Epidermal melanocyte (primary cell): ENCODE measurements at regions not wholly inside any gene's neighbourhood (a gene's known extent, or its start where the extent isn't known, plus 50 kb on each side); places are given as distances from the start of the nearest gene placed in this dataset.
"Not testable (repeated sequence)": the region's sequence is repeated elsewhere in the genome, so short reads cannot be mapped to it uniquely, and the experiment has no call there.

ENCODE experiments used
- DNase-seq: peaks from one replicate; pipeline ENCODE4 v3.0.0; 2011; ENCODE audit warnings: low spot score; ENCODE audit not compliant: insufficient read length

DNA sequence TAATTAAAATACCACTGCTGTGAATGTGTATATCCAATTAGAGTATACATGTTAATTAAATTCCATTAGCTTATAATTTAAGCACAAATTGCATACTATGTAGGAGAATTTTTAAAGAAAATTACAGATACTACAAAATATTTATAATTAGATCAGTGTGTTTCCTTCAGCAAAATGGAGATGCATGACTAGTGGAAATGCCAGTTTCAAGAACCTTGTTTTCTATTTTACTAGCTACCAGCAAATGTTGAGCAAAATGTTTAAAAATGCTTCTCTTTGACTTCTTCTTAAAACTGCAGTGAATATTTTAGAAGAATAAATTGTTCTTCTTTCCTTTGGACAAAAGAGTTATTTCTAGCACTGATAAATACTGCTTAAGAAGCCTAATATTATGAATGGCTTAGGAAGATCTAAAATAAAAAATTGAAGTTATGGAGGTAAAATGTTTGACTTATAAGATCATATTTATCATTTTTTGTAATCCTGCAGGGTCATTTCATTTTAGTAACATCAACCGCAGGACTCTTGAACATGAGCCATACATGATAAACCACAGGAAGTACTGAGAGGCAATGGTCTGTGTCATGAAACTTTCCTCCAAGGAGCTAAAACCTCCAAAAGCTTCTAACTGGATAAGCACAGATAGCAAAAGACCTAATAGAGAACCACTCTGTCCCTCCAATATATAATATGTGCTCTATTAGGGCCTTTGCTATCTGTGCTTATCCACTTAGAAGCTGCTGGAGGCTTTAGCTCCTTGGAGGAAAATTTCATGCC, 1066.0 kb upstream of the CELF2 start:
- no peak for DNase-seq

DNA sequence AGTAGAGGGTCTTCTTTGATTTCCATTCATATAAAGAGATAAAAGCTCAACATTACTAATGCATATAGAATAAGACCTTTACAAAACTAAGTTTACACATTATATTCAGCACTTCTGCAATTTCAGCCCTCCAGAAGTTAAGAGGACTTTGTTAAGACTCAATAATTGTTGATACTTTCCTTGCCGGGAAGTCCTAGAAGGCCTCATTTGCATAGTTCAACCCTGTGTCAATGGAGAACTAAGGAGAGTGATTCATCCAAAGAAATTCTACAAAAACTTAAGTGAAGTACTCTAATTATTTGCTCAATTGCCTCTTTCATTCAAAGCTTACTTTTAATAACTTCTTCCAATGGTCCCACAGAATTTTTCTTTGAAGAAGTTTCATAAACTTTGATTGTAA, 1060.3 kb upstream of the CELF2 start:
- DNase-seq = no peak

DNA sequence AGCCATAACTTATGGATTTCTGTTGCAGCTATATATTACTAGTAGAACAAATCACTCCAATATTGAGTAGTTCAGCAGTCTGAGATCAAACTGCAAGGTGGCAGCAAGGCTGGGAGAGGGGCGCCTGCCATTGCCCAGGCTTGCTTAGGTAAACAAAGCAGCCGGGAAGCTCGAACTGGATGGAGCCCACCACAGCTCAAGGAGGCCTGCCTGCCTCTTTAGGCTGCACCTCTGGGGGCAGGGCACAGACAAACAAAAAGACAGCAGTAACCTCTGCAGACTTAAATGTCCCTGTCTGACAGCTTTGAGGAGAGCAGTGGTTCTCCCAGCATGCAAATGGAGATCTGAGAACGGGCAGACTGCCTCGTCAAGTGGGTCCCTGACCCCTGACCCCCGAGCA, 1059.8 kb upstream of the CELF2 start:
- DNase-seq = not testable (repeated sequence)

DNA sequence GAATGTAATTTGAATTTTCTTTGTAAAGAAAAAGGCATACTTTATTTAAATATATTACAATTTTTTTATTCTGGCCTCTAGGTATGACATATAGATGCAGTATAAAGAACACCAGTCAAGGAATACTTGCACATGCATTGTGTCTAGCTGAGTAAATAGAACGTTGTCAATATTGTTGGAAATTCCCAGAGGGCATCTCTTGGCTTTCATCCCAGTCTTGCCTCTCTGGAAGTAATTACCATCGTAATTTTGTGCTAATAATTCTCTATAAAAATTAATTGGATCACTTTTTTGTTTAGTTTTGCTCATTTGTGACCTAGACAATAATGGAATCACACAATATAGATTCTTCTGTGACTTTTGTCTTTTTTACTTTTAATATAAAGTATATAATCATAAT, 1052.3 kb upstream of the CELF2 start:
- DNase-seq = no peak

DNA sequence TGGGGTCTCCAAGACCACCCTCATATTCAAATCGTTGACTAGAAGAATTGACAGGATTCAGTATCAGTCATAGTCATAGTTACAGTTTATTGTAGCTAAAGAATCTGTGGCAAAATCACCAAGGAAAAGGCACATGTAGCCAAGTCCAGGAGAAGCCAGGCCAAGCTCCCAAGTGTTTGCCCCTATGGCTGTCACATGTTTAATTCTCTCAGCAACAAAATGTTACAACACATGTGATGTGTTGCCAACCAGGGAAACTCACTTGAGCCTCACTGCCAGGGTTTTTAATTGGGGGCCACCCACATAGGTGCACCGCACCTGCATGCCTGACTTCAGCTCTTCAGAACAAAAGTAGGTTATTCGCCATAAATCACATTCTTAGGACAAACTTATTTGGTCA, 1030.9 kb upstream of the CELF2 start:
- no peak for DNase-seq

DNA sequence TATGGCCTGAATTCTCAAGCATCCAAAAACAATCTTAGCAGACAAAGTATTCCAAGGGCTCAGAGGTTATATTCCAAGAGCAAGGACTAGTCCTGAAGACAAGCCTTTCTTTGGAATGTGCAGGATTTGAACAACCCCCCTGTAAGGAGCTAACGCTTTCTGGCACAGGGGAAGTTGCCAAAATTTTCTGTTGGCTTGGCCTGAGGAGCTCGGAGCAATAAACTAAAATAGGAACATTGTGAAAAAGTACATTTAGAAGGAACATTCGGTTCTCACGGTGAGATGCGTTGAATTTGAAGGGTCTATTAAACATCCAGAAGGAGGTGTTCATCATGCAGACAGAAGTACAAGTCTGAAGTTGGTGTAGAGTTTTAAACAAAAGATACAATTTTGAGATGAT, 1030.5 kb upstream of the CELF2 start:
- DNase-seq = no peak

DNA sequence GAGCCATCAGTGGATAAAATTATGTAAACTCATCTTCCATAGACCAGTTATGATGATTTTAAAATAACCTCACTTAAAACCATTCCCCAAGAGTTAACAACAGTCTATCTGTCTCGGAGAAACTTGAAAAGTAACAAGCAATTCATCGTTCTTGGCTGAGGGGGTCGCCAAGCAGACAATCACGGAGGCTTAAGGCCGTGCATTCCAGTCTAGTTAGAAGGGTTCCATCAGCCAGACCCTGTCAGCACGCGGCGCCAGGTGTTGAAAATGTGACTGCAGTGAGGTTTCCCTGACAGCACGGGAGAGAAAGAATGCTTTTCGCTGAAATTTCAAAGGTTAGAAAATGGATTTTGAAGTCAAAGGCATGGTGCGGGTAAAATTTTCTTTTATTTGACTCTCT, 1025.0 kb upstream of the CELF2 start:
- DNase-seq = no peak

DNA sequence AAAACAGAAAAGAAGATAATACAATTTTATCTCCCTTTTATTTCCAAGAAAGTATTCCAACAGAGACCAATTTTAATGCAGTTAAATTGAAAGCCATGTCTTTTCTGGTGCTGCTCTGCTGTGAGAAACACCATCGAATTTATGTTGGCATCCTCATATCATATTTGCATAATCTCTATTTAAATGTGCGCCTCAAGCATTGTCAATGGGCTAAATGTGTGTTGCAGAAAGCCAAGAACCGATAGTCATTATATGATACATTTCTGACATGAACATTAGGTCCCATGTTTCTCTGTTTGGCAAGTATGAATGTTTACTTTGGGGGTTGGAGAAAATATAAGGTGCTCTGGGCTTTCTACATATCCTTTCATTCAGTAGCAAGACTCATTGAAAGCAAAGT, 1023.5 kb upstream of the CELF2 start:
- DNase-seq = no peak

DNA sequence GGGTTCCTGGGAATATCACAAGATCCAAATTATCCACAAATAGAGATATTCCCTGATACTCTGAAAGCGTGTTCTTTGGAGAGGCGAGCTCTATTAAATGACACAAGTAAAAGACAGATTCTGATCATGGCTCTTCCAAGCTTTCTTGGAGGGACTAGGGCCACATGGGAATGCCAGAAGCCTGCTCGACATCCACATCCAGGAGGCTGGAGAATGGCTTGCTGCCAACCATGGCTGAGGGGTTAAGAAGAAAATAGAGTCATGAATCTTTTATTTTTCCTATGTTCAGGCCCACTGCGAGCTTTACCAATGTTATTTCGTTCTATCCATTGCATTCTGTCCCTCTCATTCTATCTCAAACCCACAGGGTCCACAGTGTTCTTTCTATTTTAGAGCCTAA, 1018.0 kb upstream of the CELF2 start:
- no peak for DNase-seq

DNA sequence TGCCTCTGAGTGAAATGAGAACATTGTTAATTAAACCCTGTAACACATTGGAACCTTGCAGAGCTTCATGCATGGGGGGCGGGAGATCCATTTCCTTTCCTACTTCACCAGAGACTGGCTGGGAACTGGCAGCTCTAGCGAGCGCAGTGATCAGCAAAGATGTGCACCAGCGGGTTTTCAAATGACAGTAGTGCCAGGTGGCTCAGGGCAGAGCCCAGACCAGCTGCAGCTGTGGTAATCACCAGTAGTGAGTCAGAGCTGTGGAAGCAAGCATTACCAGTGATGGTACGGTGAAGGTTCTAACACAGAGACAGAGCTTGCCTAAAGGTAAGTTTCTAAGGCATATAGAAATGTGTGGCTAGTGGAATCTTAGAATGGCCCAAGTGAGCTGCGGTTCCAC, 1009.7 kb upstream of the CELF2 start:
- DNase-seq = no peak

DNA sequence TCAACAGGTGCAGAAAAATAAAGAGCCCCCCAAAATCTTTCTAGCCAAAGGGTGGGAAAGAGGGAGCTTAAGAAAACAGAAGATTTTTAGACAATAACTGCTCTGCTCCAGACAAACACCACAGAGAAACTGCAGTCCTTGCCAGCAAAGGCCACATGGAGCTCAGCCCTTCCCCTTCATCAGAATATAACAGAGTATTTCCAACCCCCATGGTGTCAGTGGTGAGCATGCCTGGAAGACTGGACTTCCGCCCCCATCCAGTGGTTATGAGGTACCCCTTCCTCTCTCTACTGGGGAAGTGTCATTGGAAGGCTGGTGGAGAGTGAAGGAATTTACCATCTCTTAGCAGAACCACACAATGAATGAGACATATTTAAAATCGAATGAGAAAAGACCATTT, 1007.3 kb upstream of the CELF2 start:
- DNase-seq = no peak

DNA sequence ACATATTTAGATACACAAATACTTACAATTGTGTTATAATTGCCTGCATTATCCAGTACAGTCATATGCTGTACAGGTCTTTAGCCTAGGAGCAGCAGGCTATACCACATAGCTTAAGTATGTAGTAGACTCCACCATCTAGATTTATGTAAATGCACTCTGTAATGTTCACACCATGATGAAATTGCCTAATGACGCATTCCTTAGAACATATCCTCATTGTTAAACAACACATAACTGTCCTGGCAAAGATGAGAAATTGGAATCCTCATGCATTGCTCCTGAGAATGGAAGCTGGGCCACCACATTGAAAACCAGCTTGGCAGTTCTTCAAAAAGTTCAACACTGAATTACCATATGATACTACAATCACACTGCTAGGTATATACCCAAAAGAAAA, 1002.8 kb upstream of the CELF2 start:
- DNase-seq = no peak

DNA sequence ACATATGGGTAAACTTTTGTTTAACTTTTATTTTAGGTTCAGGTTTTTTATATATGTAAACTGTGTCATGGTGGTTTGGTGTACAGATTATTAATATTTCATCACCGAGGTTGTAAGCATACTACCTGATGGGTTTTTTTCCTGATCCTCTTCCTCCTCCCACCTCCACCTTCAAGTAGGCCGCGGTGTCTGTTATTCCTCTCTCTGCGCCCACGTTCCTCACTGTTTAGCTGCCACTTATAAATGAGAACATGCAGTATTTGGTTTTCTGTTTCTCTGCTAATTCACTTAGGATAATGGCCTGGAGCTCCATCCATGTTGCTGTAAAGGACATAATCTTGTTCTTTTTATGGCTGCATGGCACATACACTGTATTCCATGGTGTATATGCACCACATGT, 1000.0 kb upstream of the CELF2 start:
- DNase-seq = no peak

DNA sequence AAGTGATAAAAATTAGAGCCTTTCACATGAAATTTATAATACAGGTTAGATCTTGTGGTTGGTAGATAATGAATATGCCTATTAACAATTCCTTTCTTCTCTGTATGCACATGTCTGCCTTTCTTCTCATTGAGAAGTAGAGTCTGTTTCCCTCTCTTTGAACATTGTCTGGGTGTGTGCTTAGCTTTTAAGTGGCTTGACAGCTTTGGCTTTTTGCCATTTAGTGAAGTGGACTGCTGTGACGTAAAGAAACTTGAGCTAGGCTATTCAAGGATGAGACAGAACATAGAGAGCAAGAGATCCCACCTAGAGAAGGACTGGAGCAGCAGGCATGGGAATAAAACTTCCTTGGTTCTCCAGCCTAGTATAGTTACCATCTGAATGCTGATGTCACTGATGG, 996.7 kb upstream of the CELF2 start:
- no peak for DNase-seq

DNA sequence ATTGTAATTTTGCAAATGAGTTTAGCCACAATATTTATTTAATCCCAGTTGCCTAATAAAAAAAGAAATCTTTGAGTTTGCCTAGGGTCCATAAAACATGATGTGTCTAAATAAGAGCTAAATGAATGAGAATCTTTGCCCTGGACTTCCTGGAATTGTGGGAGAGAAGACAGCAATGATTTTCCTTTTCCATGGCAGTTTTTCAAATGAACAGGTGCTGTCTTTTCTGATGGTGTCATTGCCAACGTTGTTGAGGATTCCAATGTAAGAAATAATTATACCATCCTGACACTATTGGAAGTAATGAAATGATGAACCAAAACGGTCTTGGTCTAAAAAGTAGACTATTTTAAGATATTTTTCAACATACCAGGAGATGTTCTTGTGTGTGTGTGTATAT, 984.7 kb upstream of the CELF2 start:
- no peak for DNase-seq

DNA sequence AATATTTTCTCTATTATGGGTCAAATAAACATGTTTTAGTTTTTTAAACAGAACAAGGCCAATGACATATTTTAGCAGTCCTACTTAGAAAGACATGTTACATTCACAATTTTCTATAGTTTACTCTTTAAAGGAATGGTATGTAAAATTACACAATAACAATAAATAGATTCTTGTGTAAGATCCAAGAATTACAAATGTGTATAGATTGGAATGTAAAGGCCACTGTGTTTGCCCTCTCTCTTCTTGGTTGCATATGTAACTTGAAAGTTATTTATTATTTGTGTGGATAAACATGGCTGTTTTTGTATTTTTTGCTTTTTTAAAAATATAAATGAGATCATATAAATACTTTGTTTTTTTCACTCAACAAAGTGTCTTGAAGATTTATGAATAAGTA, 979.3 kb upstream of the CELF2 start:
- no peak for DNase-seq

DNA sequence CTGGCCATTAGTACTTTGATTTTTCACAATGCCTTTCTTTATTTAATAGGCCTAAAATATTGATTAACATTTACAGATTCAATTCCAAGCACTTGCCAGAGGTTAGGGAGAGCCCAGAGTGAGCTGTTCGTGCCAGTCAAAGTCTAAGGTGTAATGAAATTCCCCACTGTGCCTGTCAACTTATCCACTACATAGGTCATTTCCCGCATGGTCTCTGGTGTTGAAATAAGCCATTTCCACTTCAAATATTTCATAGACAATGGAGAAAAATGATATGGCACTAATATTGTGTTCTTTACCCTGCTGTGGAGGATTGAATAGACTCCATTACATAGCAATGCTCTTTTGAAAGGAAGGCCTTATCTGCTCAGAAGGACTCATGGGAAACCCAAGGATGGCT, 978.1 kb upstream of the CELF2 start:
- no peak for DNase-seq

DNA sequence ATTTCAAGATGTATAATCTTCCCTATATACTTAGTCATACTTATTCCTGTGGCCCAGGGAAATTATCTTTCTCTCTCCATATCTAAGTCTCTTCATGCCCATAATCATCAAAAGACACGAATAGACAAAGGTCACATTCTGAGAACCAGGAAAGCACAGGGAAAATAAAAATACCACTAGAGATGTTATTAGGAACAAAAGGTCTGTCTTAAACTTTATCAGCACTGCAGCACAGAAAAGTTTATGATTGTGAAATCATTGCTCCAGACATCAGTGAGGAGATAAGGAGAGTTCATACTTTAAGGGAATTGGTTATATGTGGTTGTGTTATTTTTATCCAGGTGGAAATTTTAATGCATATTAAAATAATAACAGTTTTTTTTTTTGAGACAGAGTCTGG, 974.6 kb upstream of the CELF2 start:
- no peak for DNase-seq

DNA sequence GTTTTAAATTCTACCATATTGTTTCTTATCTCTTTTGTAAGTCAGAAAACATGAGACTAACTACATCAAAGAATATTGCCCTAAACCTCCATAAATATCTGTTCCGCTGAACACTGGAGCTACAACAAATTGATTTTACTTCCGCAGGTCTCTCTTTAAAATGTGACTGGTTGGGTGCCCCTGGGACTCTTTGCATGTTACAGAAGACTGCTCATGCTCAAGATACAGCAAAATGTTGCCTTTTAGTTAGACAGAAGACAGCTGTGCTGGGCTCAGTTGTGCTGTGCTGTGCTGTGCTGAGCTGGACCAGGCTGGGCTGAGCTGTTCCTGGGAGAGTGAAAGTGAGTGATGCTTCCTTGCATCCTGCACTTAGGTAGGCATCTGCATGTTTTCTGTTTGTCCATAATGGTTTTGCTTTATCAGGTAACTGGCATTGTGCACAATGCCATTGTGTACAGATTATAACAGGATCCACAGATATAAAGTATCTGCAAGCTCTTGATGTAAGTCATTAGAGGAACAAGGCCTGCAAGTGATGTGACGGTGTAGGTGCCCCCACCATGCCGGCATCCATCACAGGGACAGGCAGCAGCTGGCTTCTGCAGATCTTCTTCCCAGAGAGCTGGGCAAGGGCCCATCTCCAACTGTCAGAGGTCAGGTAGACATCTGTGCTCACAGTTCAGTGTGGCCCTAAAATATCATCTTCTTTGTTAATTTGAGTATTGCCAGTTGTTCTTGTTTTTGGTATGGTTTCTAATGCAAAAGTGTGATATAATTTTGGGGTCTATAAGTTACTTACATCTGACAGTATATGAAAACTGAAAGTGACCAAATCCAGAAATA, 972.5 kb upstream of the CELF2 start:
- DNase-seq = no peak

DNA sequence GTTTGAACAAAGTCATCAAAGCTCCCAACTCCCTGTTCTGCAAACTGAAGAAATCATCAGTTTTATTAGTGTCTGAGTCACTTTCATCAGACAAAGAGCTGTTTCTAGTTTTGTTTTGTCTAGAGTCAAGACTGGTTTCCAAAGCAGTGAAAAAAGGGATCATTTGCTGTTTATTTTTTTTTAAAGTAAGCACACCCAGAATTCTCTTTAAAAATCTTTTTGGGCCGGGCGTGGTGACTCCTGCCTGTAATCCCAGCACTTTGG, 972.0 kb upstream of the CELF2 start:
- no peak for DNase-seq

DNA sequence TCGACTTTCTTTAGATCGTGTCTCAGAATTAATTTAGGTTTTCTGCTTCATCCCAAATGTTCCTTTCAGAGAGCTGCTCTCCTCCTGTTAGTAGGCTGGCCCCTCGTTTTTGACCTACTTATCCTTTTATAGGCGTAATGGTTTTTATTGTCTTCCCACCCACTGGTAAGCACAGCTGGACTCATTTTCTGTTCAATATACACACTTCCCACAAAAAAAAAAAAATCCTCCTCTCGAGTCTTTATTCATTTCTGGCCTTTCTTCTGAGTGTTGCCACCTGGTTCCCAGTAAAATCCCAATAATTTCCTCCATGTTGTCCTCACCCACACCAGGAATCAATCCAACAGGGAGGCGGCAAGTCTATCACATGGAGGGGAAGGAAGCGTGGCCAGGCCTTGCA, 970.2 kb upstream of the CELF2 start:
- DNase-seq = no peak

DNA sequence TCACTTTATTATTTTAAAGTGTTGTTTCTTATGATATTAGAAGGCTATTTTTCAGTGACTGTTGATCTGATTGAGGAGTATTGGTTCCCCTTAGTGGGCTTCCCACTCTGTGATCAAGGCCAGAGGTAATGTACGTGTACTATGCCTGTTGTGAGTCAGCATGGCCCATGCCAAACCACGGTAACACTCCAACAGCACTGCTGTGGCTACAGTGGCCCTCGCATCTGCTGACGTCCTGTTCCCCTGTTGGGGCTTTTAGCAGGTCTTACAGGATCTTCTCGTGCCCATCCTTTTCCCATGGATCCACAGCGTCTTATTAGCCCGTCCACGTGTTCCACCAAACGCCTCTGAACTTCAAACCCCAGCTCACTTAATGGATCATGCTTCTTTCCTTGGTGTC, 964.6 kb upstream of the CELF2 start:
- DNase-seq = no peak

DNA sequence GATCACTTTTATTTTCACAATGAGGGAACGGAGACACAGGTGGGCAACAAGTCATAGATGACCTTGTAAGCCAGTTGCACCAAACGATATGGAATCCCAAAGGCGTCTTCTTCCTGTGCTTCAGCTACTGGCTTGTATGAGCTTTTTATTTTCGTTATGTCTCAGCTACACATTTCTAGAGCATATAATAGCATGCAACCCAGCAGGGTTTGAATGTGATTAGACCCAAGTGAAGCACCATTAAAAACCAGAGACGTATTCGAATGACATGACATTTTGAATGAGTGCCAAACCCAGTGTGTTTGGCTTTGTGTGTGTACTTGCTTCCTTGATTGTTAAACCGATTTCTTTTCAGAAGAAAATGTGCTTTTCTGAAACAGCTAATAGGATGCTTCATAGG, 963.2 kb upstream of the CELF2 start:
- DNase-seq = no peak
